ENCODE measurements at regions not wholly inside any gene's neighbourhood (a gene's known extent, or its start where the extent isn't known, plus 50 kb on each side); places are given as distances from the start of the nearest gene placed in this dataset.

DNA sequence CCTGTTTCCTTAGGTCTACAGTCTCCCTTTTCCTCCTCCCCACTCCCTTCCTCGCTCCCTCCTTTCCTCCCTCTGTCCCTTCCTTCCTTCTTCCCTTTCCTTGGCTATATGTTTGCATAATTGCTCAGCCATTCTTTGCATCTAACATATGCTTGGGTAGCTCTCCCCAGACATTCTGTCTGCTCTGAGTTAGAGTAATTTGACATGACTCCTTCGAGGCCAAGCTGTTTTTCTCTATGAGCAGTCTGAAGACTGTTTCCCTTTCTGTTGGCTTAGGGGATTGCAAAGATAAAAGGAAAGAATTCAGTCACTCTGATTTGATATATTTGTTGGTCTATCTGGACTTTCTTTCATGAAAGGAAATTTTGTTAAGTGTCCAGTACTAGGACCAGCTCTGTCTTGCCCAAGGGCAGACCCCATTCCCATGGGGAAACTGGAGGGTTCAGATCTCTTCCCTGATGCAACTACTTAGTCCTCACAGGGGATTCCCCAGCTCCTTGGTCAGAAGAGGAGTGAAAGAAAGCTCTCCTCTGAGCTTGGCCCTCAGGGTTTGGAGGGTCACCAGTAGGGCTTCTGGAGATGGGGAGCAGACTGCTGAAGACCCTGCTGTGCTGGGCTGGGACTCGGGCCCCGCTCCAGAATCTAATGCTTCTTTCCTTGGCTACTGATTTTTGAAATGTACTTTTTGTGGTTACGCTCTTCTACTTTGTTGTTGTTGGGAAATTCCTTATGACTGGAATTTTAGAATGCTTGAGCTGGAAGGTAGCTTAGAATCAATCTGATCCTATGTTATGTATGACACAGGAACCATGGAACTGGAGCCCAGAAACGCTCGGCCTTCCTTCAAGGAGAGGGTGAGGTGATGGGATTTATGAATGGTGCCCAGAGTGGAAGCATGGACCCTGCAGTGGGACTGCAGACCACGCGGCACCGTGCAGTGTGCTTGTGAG is 63.7 kb upstream of the SLC22A23 start:
- intact Hi-C loops (cut with DNase I): no loop called here
- DNase-seq: no peak

DNA sequence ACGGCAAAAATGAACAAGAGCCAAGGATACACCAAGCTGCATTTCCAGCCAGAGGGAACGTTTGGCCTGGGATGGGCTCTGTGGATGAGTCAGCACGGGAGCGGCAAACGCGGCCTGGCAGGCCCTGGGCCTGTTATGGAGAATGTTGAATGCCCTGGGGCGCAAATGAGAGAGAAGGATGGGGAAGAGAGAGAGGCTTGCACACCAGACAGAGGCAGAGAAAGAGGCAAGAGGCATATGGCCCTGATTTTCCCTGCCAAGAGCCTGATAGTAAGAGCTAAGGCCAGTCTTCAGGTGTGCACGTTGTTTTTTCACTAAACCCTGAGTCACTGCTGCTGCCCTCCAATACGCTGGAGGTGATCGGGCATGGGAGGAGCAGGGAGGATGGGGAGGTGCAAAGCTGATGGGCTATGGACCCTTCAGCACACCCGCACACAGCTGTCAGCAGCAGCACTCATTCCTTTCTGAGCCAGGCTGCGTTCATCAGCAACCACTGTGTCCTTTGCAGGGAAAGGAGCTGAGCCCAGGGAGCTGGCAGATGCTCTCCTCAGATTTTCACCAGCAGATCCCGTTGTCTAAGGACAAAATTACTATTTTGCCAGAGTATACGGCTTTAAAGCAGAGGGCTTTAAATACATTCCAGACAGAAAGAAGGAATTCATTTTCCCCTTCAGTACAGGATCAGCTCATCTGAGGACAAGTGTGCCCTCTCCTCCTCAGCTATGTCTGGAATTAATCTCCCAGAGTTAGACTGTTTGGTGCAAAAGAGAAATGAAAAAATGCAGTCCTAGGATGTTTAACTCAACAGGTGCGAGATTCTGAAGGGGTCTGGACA is 61.7 kb upstream of the SLC22A23 start:
- DNase-seq: no peak
- intact Hi-C loops (cut with DNase I): no loop called here

DNA sequence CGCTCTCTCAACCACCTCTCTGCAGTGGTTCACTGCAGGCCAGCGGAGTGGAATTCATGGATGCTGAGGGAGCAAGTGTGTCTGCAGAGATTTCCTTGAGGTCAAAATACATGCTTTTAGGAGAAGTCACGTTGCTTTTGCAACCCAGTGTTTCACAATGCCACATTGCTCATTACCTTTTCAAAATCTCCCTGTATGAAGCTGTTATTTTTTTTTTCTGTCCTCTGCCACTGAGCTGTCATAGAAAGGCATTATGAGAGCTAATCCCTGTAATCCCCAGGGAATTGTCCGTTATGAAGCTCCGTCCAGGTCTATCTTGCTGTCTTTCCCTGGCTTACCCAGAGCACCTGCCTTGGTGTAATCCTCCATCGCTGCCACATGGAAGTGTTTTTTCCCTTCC is 60.5 kb upstream of the SLC22A23 start:
- DNase-seq: no peak
- intact Hi-C loops (cut with DNase I): no loop called here

DNA sequence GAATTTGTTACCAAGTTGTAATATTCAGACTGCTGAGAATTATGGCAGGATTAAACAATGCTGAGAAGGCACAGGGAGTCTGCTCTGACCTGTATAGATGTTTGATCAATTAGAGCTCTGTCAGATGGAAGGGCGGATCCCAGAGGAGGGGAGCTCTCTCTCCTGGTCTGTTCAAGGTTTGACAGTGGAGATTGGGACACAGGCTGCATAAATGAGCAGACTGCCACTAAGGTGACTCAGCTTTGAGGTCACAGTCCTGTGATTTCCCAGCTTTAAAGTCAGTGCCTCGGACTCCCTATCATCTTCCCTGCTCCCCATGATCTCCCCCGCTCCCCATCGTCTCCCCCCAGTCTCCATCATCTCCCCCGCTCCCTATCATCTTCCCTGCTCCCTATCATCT is 59.2 kb upstream of the SLC22A23 start:
- intact Hi-C loops (cut with DNase I): no loop called here
- no peak for DNase-seq

DNA sequence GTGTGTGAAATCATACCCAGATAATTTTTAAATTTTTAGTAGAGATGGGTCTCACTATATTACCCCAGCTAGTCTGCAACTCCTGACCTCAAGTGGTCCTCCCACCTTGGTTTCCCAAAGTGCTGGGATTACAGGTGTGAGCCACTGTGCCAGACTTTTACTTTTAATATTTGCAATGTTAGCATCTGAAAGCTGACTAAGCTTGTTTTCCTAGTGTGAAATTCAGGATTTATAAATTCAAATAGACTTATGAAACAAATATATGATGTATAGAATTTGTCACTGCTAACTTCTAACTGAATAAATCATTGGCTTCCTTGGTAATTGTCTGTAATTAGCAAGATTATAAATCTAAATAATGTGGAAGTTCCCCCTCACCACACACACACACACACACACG is 58.8 kb upstream of the SLC22A23 start:
- no peak for DNase-seq
- intact Hi-C loops (cut with DNase I): no loop called here

DNA sequence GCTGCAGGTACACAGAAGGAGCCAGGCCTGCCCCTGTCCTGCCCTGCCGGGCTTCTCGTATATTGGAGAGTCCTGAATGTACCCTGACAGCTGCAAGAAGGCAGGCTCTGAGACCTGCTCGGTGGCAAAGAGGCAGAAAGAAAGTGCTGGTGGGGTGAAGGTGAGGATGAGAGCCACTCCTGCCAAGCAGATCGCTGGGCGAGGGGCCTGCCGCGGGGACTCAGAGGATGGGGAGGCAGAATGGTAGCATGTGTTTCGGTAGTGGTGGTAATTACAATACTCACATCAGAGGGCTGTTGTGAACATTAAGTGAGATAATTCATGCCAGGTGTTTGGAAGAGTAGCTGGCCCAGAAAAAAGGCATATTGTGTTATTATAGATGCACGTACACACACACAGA is 56.6 kb upstream of the SLC22A23 start:
- DNase-seq: no peak
- intact Hi-C loops (cut with DNase I): no loop called here

DNA sequence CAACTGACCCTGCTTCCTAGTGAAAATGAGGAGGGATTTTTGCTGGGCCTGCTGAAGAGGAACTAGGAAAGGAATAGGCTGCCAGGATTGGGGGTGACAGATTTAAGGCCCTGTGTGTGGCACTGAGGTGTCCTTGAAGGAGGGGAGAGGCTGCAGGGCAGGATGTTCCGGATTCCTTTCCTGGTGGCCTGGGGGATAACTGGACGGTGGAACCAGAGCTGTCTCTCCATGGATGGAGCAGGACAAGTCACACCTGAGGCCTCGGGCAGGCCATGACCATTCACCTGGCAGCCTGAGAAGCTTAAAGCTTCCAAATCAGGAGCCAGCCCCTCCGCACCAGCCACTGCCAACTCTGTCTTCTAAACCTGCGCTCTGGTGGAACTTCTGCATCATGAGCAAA is 56.0 kb upstream of the SLC22A23 start:
- intact Hi-C loops (cut with DNase I): no loop called here
- DNase-seq: no peak

DNA sequence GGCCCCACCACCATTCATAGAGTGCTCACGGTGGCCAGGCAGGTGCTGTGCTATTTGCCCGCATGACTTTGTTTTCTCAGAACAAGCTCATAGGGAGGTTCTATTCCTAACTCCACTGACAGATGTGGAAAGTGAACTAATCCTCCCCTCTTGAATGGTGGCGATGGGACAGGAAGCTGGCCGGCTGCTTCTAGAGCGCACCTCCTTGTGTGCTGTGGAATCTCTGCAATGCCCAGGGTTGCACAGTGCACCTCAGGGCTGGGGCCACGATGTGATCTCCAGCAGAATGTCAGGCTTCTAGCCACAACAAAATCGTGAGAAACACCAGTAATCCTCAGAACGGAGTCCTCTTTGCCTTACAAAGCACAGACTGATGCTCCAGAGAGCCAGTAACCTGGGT is 53.8 kb upstream of the SLC22A23 start:
- DNase-seq: no peak
- intact Hi-C loops (cut with DNase I): no loop called here

DNA sequence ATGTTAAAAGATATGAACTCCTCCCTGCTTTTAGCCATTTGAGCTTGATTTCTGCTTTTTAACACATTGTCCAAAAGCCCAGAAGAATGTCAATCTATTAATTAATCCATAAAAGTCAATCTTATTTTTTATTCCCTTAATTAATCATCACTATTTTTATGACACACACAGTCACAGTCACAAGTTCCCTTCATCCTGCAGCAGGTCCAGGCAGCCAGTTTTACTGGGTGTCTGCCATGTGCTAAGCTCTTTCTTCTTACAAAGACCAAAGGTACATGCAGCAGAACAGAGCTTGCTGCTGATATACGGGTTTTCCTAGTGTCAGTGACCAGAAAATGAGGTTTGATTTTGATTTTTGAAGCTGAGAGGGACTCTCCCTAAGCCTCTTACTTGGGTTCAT is 53.3 kb upstream of the SLC22A23 start:
- intact Hi-C loops (cut with DNase I): no loop called here
- DNase-seq: no peak

DNA sequence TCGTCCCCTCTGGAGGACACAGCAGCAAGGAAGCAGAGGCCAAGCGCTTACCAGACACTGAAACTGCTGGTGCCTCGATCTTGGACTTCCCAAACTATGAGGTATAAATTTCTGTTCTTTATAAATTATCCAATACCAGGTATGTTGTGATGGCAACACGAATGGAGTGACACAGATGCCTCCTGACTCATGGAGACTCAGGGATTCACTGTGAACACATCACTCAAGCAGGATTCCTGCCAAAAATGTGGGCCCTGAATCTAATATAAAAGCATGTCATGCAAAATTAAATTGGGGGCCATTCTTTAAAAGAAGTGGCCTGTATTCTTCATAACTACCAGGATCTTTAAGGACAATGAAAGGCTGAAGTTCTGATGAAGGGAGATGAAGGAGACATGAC is 52.5 kb upstream of the SLC22A23 start:
- DNase-seq: no peak
- intact Hi-C loops (cut with DNase I): no loop called here

DNA sequence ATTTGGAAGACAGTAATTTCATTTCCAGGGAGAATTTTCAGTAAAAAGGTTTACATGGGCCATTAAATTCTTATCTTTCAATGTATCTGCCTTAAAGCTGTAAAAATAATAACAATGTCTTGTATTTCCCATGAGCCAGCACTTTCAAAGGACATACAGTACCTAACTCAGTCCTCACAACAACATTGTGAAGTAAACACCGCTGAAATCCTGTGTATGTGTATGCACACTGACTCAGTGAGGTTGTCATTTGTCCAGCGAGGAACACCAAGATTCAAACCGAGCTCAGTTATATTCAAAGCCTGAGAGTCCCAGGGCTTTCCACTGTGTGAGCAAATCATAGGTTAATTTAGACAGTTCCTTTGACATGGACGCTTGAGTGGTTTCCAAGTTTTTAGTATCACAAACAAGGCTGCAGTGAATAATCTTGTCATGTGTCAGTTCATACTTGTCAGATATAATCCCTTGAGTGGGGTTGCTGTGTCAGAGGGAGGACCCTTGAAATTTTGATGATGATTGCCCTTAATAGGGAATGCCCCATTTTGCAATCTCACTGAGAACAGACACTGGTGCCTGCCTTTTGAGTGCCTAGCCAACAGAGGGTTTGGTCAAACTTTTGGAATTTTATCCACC is 50.0 kb upstream of the SLC22A23 start:
- intact Hi-C loops (cut with DNase I): no loop called here
- DNase-seq: no peak

All from head of caudate nucleus (tissue), 42 donors.